H9 (cell line): ENCODE measurements at regions not wholly inside any gene's neighbourhood (a gene's known extent, or its start where the extent isn't known, plus 50 kb on each side); places are given as distances from the start of the nearest gene placed in this dataset.

ENCODE experiments used
- DNase-seq: peaks from one replicate; pipeline ENCODE4 v3.0.0-alpha.2; 2017
- H2AFZ ChIP-seq: one replicate; pipeline ENCODE4 v1.6.1; 2013; ENCODE audit warnings: mild to moderate bottlenecking, low read length, control low read depth, moderate library complexity
- H2AK5ac ChIP-seq: 2 replicates; pipeline ENCODE4 v1.6.1; 2013; ENCODE audit warnings: low read length, control low read depth, mixed read lengths; ENCODE audit not compliant: insufficient read length
- H2BK120ac ChIP-seq: one replicate; pipeline ENCODE4 v1.6.1; 2013; ENCODE audit warnings: low read depth, mild to moderate bottlenecking, low read length, control low read depth, inconsistent platforms; ENCODE audit not compliant: poor library complexity, severe bottlenecking
- H2BK12ac ChIP-seq: 2 replicates; pipeline ENCODE4 v1.6.1; 2013; ENCODE audit warnings: low read length, control low read depth, mixed read lengths, low read depth; ENCODE audit not compliant: insufficient read length
- H2BK15ac ChIP-seq: 2 replicates; pipeline ENCODE4 v1.6.1; 2013; ENCODE audit warnings: low read depth, low read length, control low read depth
- H2BK20ac ChIP-seq: one replicate; pipeline ENCODE4 v1.6.1; 2013; ENCODE audit warnings: low read depth, mild to moderate bottlenecking, low read length, control low read depth, inconsistent platforms; ENCODE audit not compliant: poor library complexity, severe bottlenecking
- H2BK5ac ChIP-seq: 2 replicates; pipeline ENCODE4 v1.6.1; 2013; ENCODE audit warnings: low read length, control low read depth, mixed read lengths; ENCODE audit not compliant: insufficient read length
- H3K14ac ChIP-seq: 2 replicates; pipeline ENCODE4 v1.6.1; 2013; ENCODE audit warnings: low read length, control low read depth; ENCODE audit not compliant: insufficient read depth
- H3K18ac ChIP-seq: 2 replicates; pipeline ENCODE4 v1.6.1; 2013; ENCODE audit warnings: low read depth, mild to moderate bottlenecking, mixed read lengths, low read length, control low read depth; ENCODE audit not compliant: insufficient read length
- H3K23ac ChIP-seq: 2 replicates; pipeline ENCODE4 v1.6.1; 2013; ENCODE audit warnings: low read length, control low read depth, mixed read lengths, low read depth; ENCODE audit not compliant: insufficient read length
- H3K23me2 ChIP-seq: 2 replicates; pipeline ENCODE4 v1.6.1; 2013; ENCODE audit warnings: low read depth, mild to moderate bottlenecking, mixed read lengths, low read length, control low read depth; ENCODE audit not compliant: insufficient read length, poor library complexity, severe bottlenecking
- H3K27ac ChIP-seq: 2 replicates; pipeline ENCODE4 v1.5.1; 2013; ENCODE audit warnings: low read length, control low read depth, mixed read lengths, low read depth; ENCODE audit not compliant: insufficient read length
- H3K27me3 ChIP-seq: 2 replicates; pipeline ENCODE4 v1.6.1; 2013; ENCODE audit warnings: low read length, control low read depth, inconsistent platforms; ENCODE audit not compliant: insufficient read depth
- H3K4ac ChIP-seq: 2 replicates; pipeline ENCODE4 v1.6.1; 2013; ENCODE audit warnings: low read depth, mild to moderate bottlenecking, control low read depth, inconsistent platforms, low read length, moderate library complexity
- H3K4me1 ChIP-seq: 2 replicates; pipeline ENCODE4 v1.6.1; 2013; ENCODE audit warnings: low read length, control low read depth, inconsistent platforms; ENCODE audit not compliant: insufficient read depth
- H3K4me2 ChIP-seq: 2 replicates; pipeline ENCODE4 v1.6.1; 2013; ENCODE audit warnings: low read length, control low read depth, mixed read lengths; ENCODE audit not compliant: insufficient read length, insufficient read depth
- H3K56ac ChIP-seq: 2 replicates; pipeline ENCODE4 v1.6.1; 2013; ENCODE audit warnings: low read depth, mild to moderate bottlenecking, mixed read lengths, low read length, control low read depth; ENCODE audit not compliant: insufficient read length
- H3K79me1 ChIP-seq: 2 replicates; pipeline ENCODE4 v1.6.1; 2013; ENCODE audit warnings: low read depth, mild to moderate bottlenecking, moderate library complexity, low read length, control low read depth, inconsistent platforms; ENCODE audit not compliant: insufficient read depth, poor library complexity, severe bottlenecking
- H3K79me2 ChIP-seq: 2 replicates; pipeline ENCODE4 v1.6.1; 2013; ENCODE audit warnings: low read length, control low read depth, inconsistent platforms; ENCODE audit not compliant: insufficient read depth
- H3K9ac ChIP-seq: 2 replicates; pipeline ENCODE4 v1.6.1; 2013; ENCODE audit warnings: low read length, control low read depth, mixed read lengths; ENCODE audit not compliant: insufficient read length; ENCODE audit errors: extremely low read depth
- H3K9me3 ChIP-seq: one replicate; pipeline ENCODE4 v1.6.1; 2013; ENCODE audit warnings: low read depth, low read length, inconsistent platforms; ENCODE audit not compliant: control insufficient read depth
- H3T11ph ChIP-seq: one replicate; pipeline ENCODE4 v1.6.1; 2013; ENCODE audit warnings: mild to moderate bottlenecking, low read length, control low read depth, inconsistent platforms
- H4K20me1 ChIP-seq: one replicate; pipeline ENCODE4 v1.6.1; 2013; ENCODE audit not compliant: control insufficient read depth, insufficient read length, insufficient read depth
- H4K5ac ChIP-seq: 2 replicates; pipeline ENCODE4 v1.6.1; 2013; ENCODE audit warnings: low read depth, mild to moderate bottlenecking, mixed read lengths, low read length, control low read depth; ENCODE audit not compliant: insufficient read length
- H4K8ac ChIP-seq: replicated peaks from 2 replicates; pipeline ENCODE4 v1.6.1; 2013; ENCODE audit warnings: low read length, control low read depth, mixed read lengths, low read depth; ENCODE audit not compliant: insufficient read length
- H4K91ac ChIP-seq: 2 replicates; pipeline ENCODE4 v1.6.1; 2013; ENCODE audit warnings: low read depth, mild to moderate bottlenecking, moderate library complexity, mixed read lengths, low read length, control low read depth; ENCODE audit not compliant: insufficient read length
- H3K27ac Mint-ChIP-seq, 3 experiments: 2 replicates in 2 of 3; 3 replicates in 1 of 3; pipeline ENCODE4 v1.8.0; 2020 to 2021; ENCODE audit warnings: mixed read lengths in 3 of 3, mild to moderate bottlenecking in 1 of 3, moderate library complexity in 1 of 3
- H3K27me3 Mint-ChIP-seq: 2 replicates; pipeline ENCODE4 v1.8.0; 2021; ENCODE audit warnings: low read depth, mild to moderate bottlenecking, moderate library complexity, mixed read lengths
- H3K36me3 Mint-ChIP-seq, 3 experiments: 2 replicates in 2 of 3; 3 replicates in 1 of 3; pipeline ENCODE4 v1.8.0; 2020 to 2021; ENCODE audit warnings: low read depth in 3 of 3, mixed read lengths in 3 of 3; ENCODE audit not compliant: insufficient read depth in 1 of 3
- H3K4me1 Mint-ChIP-seq, 2 experiments: 2 replicates each; pipeline ENCODE4 v1.8.0; 2020; ENCODE audit warnings: mixed read lengths in 2 of 2
- H3K4me3 Mint-ChIP-seq, 2 experiments: 2 replicates in 1 of 2; 3 replicates in 1 of 2; pipeline ENCODE4 v1.8.0; 2020 to 2021; ENCODE audit warnings: mild to moderate bottlenecking in 2 of 2, mixed read lengths in 2 of 2, moderate library complexity in 1 of 2
- H3K9me3 Mint-ChIP-seq, 2 experiments: 2 replicates in 1 of 2; 3 replicates in 1 of 2; pipeline ENCODE4 v1.8.0; 2020; ENCODE audit warnings: mild to moderate bottlenecking in 2 of 2, mixed read lengths in 2 of 2, moderate library complexity in 1 of 2
- WGBS: extraction: QIAGEN DNeasy Blood & Tissue Kit; methylation state at CpG from one replicate; pipeline ENCODE4 v1.1.7; 2013; ENCODE audit warnings: missing lambda C conversion rate, low lambda C conversion rate, mixed read lengths; ENCODE audit not compliant: insufficient read length; ENCODE audit errors: extremely low coverage; 5-methylcytosine and 5-hydroxymethylcytosine counted together
- TF ChIP-seq, protein P1 (sequence below): fragments of 200-600 bp; sonication (generic); conservative IDR thresholded peaks from 3 replicates; pipeline ENCODE4 v1.8.0; 2021; ENCODE audit warnings: antibody characterized with exemption, mild to moderate bottlenecking

DNA sequence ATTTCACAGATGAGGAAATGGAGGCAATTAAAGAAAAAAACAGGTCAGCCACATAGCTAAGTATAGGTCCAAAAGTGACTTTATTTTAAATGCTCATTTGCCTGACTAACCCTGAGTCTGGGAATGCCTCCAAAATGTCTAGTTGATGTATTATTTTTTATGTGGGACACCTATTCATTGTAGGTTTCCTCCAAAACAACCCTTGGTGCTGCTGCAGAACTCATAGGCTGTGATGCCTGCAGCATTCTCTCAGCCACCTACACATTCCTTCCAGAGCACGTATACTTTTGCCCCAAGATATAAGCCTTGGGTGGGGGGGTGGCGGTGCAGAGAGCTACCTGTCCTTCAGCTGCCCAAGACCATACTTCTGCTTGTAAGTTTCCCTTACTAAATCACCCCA is 77.4 kb downstream of the MSX2 start:
- H4K20me1 ChIP-seq, result no peaks in the 10 kb centered on the region
- no peaks in the 10 kb centered on the region for H3K9me3 ChIP-seq
- no peaks in the 10 kb centered on the region for H3K23me2 ChIP-seq
- H2AFZ ChIP-seq, result no peak overlapping the region
- Mint-ChIP-seq H3K27ac (no peak overlapping the region), H3K27me3 (no peaks in the 10 kb centered on the region), H3K9me3 (peaks cover 0 to 9% of the 10 kb centered on the region in 2 experiments; a peak in 4 of 5 replicates), H3K4me1 (peaks cover 0 to 2% of the 10 kb centered on the region in 2 experiments; a peak in 2 of 4 replicates), H3K36me3 (peaks cover 0 to 2% (median 0%) of the 10 kb centered on the region in 3 experiments; a peak in 1 of 7 replicates), H3K4me3 (no peak overlapping the region)
- H4K91ac ChIP-seq, result no peak overlapping the region
- TF ChIP-seq, protein P1, sequence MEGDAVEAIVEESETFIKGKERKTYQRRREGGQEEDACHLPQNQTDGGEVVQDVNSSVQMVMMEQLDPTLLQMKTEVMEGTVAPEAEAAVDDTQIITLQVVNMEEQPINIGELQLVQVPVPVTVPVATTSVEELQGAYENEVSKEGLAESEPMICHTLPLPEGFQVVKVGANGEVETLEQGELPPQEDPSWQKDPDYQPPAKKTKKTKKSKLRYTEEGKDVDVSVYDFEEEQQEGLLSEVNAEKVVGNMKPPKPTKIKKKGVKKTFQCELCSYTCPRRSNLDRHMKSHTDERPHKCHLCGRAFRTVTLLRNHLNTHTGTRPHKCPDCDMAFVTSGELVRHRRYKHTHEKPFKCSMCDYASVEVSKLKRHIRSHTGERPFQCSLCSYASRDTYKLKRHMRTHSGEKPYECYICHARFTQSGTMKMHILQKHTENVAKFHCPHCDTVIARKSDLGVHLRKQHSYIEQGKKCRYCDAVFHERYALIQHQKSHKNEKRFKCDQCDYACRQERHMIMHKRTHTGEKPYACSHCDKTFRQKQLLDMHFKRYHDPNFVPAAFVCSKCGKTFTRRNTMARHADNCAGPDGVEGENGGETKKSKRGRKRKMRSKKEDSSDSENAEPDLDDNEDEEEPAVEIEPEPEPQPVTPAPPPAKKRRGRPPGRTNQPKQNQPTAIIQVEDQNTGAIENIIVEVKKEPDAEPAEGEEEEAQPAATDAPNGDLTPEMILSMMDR, result no peak
- H3K23ac ChIP-seq, result no peak overlapping the region
- H3K4ac ChIP-seq, result no peak overlapping the region
- WGBS, result no CpG with 5 or more reads among the region's 2 CpGs
- H3K4me2 ChIP-seq, result no peak overlapping the region
- H3K79me2 ChIP-seq, result no peaks in the 10 kb centered on the region
- H2AK5ac ChIP-seq, result no peak overlapping the region
- H3K79me1 ChIP-seq, result no peaks in the 10 kb centered on the region
- H3K14ac ChIP-seq, result no peak overlapping the region
- H3K27me3 ChIP-seq, result no peaks in the 10 kb centered on the region
- H4K8ac ChIP-seq, result no peak overlapping the region
- H3T11ph ChIP-seq, result no peak overlapping the region
- H3K4me1 ChIP-seq, result no peaks in the 10 kb centered on the region
- no peak overlapping the region for H2BK20ac ChIP-seq
- no peak overlapping the region for H3K9ac ChIP-seq
- H2BK5ac ChIP-seq, result no peak overlapping the region
- no peak overlapping the region for H2BK120ac ChIP-seq
- no peak overlapping the region for H3K27ac ChIP-seq
- no peak overlapping the region for H3K18ac ChIP-seq
- H2BK15ac ChIP-seq, result no peak overlapping the region
- H3K56ac ChIP-seq, result no peak overlapping the region
- H2BK12ac ChIP-seq, result no peak overlapping the region
- H4K5ac ChIP-seq, result no peak overlapping the region
- no peak for DNase-seq
